GM19463 (cell line): ENCODE measurements at regions not wholly inside any gene's neighbourhood (a gene's known extent, or its start where the extent isn't known, plus 50 kb on each side); places are given as distances from the start of the nearest gene placed in this dataset.
"Not testable (repeated sequence)": the region's sequence is repeated elsewhere in the genome, so short reads cannot be mapped to it uniquely, and the experiment has no call there.

ENCODE experiments used
- ATAC-seq: cut with Tn5 transposase; IDR thresholded peaks from one replicate; pipeline ENCODE4 v1.9.1; 2021; ENCODE audit warnings: mild to moderate bottlenecking, moderate library complexity; ENCODE audit not compliant: unreplicated experiment

DNA sequence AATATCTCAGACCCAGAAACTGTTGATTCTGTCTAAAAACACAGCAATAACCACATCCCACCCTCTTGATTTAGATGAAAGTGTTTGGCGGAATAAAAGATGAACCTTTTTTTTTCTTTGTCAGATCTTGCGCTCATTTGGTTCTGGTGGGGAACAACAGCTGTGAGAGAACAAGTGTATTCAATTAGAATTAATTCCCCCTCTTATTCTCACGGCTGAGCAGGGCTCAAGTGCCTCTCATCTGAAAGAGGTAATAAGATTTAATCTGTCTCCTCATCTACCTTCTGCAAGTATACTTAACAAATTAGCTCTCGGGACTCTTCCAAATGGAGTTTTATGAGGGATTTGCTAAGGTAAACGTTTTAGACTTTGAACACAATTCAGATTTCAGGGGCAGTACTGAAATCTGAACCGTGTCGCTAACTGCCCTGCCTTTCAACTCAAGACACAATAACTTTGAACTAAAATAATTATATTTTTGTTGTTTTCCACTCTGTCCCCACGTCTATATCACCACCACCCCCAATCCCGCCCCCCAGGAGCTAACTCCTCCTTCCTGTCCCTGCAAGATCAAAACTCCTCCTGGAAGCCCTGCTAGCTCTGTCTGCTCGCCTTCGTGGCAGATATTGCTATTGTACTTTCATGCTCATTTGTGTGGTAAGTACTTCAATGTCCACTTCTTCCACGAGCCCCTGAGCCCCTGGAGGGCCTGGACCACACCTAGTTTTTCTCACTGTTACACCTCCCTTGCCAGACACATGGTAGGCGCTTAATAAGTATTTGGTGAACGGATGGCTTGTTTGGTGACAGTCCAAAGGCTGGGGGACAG is 54.2 kb upstream of the ROPN1B start:
- ATAC-seq, result not testable (repeated sequence)

DNA sequence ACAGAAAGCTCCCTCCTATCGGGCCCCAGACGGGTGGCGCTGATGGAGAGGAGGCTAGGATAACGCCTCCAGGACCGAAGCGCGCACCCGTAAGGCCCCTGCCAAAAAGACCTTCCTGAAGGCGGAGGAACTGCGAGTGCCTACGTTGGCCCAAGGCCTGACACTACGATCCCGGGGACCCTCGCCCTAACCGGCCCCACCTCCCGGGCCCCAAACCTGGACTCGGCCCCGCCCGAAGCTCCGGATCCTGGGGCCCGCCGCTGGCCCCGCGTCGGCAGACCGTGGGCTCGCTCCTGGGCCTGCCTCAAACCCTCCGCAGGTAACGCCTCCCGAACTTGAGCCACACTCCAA is 53.6 kb upstream of the ROPN1B start:
- ATAC-seq, result not testable (repeated sequence)

DNA sequence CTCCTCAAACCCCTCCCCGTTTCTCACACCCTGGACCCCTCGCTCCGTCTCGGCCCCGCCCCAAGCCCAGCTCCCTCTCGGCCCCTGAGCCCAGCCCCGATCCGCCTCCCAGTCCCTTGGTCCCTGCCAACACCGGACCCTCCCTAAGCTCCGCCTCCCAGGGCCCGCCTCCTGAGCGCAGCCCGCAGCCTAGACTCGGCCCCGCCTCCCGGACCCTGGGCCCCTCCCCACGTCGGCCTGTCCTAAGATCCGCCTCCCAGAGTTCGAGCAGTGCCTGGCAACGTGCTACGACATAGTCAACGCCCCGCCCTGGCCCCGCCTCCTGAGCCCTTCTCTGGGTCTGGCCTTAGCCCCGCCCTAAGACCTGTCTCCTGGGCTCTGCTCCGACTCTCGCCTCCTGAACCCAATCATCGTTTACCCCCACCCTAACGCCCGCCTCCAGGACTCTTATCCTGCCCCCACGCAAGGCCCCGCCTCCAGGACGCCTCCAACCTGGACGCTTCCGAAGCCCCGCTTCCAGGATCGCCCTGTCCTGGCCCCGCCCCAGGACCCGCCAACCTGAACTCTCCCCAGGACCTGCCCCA is 53.1 kb upstream of the ROPN1B start:
- ATAC-seq, result peak; percentile 75

DNA sequence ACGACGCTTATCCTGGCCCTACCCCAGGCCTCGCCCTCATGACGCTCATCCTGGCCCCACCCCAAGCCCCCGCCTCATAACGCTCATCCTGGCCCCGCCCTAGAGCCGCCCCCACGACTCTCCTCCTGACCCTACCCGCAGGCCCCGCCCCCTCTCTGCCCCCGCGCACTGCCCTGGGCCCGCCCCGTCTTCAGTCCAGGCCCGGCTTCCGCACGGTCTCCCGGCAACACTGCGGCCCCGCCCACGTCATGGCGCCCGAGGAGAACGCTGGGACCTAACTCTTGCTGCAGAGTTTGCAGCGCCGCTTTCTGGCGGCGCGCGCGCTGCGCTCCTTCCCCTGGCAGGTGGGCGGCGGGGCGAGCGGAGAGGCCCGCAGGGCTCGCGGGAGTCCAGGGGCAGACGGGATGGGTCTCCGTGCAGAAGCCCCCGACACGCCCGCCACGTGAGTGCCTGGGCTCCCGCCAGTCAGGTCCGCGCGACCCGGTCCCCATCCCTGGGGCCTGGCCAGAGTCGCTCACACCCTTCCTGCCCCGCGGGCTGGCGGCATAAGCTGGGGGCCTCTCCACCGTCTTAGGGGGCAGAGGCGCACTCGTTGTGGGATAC is 52.5 kb upstream of the ROPN1B start:
- ATAC-seq, result peak; percentile 74

DNA sequence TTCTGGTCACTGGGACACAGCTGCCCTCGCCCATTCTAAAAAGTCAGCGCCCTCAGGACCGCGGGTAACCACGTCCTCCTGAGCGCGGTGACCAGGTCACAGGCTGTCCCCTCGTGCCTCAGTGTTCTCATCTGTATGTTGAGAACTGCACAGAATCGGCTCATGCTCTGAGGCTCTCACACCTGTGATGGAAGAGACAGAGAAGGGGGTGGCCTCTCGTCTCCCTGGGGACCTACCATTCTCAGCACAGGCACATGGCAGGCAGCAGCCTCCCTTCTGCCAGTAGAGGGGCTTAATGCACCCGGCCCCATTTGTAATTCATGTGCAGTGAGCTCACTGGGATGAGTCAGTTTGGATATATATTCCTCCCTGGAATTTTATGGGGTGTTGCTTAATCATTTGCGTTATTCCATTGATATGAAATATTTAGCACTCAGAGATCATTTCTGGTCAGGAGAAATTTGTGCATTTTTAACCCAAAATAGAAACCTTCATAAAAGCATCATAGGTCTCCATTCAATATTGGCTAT is 51.9 kb upstream of the ROPN1B start:
- ATAC-seq, result not testable (repeated sequence)

DNA sequence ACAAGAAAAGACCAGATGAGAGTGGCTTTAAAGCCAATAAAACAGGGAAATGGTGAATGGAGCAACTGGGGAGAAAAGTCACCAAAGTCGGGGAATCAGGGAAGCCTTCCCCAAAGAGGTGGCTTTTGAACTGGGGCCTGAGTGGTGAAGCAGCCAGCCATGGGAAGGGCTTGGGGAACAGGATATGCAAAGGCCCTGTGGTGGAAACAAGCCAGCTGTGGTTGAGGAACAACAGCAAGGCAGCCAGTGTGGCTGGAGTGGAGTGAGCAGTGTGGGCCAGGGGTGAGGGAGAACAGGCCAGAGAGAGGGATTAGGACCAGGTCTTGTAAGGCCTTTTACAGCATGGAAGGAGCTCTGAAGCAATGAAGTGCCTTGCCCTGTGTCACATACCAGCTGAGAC is 51.0 kb upstream of the ROPN1B start:
- not testable (repeated sequence) for ATAC-seq

DNA sequence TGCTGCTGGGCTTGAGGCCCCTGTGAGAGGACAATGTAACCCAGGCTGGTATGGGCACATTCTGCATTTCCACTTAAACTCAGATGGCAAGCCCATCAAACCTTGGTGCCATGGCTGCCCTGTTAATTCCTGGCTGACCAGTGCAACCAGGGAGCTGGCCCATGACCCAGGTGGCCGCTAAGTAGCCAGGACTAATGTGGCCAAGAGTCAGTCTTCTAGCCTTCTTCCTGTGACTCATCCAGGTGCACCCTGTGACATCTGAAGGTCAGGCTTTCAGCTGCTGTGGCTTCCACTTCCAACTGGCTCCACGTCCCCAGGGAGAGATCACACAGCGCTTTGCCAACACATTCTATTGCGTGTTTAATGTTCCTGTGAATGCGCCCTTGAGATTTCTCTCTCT is 50.5 kb upstream of the ROPN1B start:
- not testable (repeated sequence) for ATAC-seq

DNA sequence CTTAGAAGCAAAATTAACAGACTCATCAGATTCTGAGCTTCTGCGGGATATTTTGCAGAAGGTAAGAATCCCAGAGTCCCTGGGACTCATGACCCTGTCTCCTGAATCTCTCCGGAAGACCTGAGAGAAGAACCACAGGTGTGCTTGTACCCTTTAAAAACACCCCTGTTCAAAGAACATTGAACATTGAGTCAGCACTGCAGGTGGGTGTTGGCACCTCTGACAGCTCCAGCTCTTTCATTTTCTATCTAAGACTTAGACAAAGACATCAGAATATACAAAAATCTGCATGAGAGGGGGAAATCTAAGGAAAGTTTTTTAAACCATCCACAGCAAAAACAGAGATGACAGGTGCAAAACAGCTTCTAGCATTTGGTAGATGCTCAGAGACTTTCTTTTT is 50.1 kb upstream of the ROPN1B start:
- not testable (repeated sequence) for ATAC-seq
